ENCODE measurements at regions not wholly inside any gene's neighbourhood (a gene's known extent, or its start where the extent isn't known, plus 50 kb on each side); places are given as distances from the start of the nearest gene placed in this dataset.

- Mint-ChIP-seq H3K27ac (no peak overlapping the region), H3K9me3 (peaks cover 24% of the 10 kb centered on the region), H3K27me3 (ENCODE audit: insufficient read depth, low read depth, poor library complexity) (peaks cover 2% of the 10 kb centered on the region), H3K4me3 (no peak overlapping the region), H3K4me1 (no peaks in the 10 kb centered on the region), H3K36me3 (ENCODE audit: low read depth) (peaks cover 16% of the 10 kb centered on the region)
- H3K4me3 ChIP-seq, result no peak overlapping the region
- H3K27me3 ChIP-seq (ENCODE audit: insufficient read depth), result no peaks in the 10 kb centered on the region
- no peaks in the 10 kb centered on the region for H3K79me2 ChIP-seq (replicated peaks; ENCODE audit: insufficient read depth)
- TF ChIP-seq EZH2 (IDR thresholded peaks at IDR 0.05; ENCODE audit: low read depth, unreplicated experiment) (no peak), NANOG (IDR thresholded peaks at IDR 0.05; ENCODE audit: borderline replicate concordance) (no peak), CREB1 (CRISPR knock-in tag; IDR thresholded peaks at IDR 0.05; ENCODE audit: low read depth) (no peak), STAT1 (IDR thresholded peaks at IDR 0.05; ENCODE audit: unreplicated experiment) (no peak), JUNB (IDR thresholded peaks at IDR 0.05; ENCODE audit: unreplicated experiment) (no peak), ZNF331 (CRISPR knock-in tag; IDR thresholded peaks at IDR 0.05; ENCODE audit: low read depth) (no peak), EZH2phosphoT487 (IDR thresholded peaks at IDR 0.05; ENCODE audit: unreplicated experiment) (no peak), ZNF114 (CRISPR knock-in tag; IDR thresholded peaks at IDR 0.05) (no peak), REST (IDR thresholded peaks at IDR 0.05; ENCODE audit: unreplicated experiment) (no peak), POLR2AphosphoS5 (IDR thresholded peaks at IDR 0.05; ENCODE audit: low read depth) (no peak), CTCF (conservative IDR thresholded peaks at IDR 0.05; ENCODE audit: low read depth in 2 of 2) (no peak)
- TF ChIP-seq, protein P1, sequence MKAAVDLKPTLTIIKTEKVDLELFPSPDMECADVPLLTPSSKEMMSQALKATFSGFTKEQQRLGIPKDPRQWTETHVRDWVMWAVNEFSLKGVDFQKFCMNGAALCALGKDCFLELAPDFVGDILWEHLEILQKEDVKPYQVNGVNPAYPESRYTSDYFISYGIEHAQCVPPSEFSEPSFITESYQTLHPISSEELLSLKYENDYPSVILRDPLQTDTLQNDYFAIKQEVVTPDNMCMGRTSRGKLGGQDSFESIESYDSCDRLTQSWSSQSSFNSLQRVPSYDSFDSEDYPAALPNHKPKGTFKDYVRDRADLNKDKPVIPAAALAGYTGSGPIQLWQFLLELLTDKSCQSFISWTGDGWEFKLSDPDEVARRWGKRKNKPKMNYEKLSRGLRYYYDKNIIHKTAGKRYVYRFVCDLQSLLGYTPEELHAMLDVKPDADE (IDR thresholded peaks at IDR 0.05), result no peak
- TF ChIP-seq, protein P2, sequence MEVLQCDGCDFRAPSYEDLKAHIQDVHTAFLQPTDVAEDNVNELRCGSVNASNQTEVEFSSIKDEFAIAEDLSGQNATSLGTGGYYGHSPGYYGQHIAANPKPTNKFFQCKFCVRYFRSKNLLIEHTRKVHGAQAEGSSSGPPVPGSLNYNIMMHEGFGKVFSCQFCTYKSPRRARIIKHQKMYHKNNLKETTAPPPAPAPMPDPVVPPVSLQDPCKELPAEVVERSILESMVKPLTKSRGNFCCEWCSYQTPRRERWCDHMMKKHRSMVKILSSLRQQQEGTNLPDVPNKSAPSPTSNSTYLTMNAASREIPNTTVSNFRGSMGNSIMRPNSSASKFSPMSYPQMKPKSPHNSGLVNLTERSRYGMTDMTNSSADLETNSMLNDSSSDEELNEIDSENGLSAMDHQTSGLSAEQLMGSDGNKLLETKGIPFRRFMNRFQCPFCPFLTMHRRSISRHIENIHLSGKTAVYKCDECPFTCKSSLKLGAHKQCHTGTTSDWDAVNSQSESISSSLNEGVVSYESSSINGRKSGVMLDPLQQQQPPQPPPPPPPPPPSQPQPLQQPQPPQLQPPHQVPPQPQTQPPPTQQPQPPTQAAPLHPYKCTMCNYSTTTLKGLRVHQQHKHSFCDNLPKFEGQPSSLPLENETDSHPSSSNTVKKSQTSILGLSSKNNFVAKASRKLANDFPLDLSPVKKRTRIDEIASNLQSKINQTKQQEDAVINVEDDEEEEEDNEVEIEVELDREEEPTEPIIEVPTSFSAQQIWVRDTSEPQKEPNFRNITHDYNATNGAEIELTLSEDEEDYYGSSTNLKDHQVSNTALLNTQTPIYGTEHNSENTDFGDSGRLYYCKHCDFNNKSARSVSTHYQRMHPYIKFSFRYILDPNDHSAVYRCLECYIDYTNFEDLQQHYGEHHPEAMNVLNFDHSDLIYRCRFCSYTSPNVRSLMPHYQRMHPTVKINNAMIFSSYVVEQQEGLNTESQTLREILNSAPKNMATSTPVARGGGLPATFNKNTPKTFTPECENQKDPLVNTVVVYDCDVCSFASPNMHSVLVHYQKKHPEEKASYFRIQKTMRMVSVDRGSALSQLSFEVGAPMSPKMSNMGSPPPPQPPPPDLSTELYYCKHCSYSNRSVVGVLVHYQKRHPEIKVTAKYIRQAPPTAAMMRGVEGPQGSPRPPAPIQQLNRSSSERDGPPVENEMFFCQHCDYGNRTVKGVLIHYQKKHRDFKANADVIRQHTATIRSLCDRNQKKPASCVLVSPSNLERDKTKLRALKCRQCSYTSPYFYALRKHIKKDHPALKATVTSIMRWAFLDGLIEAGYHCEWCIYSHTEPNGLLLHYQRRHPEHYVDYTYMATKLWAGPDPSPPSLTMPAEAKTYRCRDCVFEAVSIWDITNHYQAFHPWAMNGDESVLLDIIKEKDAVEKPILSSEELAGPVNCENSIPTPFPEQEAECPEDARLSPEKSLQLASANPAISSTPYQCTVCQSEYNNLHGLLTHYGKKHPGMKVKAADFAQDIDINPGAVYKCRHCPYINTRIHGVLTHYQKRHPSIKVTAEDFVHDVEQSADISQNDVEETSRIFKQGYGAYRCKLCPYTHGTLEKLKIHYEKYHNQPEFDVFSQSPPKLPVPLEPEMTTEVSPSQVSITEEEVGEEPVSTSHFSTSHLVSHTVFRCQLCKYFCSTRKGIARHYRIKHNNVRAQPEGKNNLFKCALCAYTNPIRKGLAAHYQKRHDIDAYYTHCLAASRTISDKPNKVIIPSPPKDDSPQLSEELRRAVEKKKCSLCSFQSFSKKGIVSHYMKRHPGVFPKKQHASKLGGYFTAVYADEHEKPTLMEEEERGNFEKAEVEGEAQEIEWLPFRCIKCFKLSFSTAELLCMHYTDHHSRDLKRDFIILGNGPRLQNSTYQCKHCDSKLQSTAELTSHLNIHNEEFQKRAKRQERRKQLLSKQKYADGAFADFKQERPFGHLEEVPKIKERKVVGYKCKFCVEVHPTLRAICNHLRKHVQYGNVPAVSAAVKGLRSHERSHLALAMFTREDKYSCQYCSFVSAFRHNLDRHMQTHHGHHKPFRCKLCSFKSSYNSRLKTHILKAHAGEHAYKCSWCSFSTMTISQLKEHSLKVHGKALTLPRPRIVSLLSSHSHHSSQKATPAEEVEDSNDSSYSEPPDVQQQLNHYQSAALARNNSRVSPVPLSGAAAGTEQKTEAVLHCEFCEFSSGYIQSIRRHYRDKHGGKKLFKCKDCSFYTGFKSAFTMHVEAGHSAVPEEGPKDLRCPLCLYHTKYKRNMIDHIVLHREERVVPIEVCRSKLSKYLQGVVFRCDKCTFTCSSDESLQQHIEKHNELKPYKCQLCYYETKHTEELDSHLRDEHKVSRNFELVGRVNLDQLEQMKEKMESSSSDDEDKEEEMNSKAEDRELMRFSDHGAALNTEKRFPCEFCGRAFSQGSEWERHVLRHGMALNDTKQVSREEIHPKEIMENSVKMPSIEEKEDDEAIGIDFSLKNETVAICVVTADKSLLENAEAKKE (CRISPR knock-in tag; IDR thresholded peaks at IDR 0.05), result no peak
- H3K9me2 ChIP-seq (ENCODE audit: insufficient read depth), result peaks cover 5% of the 10 kb centered on the region; the same call in 1 of the 2 replicates
- H3F3A ChIP-seq (replicated peaks; ENCODE audit: low read depth), result no peaks in the 10 kb centered on the region
- H3K36me3 ChIP-seq (ENCODE audit: insufficient read depth), result no peaks in the 10 kb centered on the region; the same call in 1 of the 2 replicates
- no peak overlapping the region for H3K27ac ChIP-seq (ENCODE audit: low read depth)
- no peak overlapping the region for H3K4me2 ChIP-seq
- H4K20me1 ChIP-seq (replicated peaks; ENCODE audit: insufficient read depth), result no peaks in the 10 kb centered on the region
- no peak overlapping the region for H2AFZ ChIP-seq
- H3K4me1 ChIP-seq (ENCODE audit: insufficient read depth), result no peaks in the 10 kb centered on the region
- DNase-seq (ENCODE audit: low spot score) (no peak), ATAC-seq (no peak)
Measured at GRCh38 chr9:2320114-2320513, 301.5 kb upstream of the VLDLR start.
